ENCODE measurements at regions not wholly inside any gene's neighbourhood (a gene's known extent, or its start where the extent isn't known, plus 50 kb on each side); places are given as distances from the start of the nearest gene placed in this dataset.

DNA sequence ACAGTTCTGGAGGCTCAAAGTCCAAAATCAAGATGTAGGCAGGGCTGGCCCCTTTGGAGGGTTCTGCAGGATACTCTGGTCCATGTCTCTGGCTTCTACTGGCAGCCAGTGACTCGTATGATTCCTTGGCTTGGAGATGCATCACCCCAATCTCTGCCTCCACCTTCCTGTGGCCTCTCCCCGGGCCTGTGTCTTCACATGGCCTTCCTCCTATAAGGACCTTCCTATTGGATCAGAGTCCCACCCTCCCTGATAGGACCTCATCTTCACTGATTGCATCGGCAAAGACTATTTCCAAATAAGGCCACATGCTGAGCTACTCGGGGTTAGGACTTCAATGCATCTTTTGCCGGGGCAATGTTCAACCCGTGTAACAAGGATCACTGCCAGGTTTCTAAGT lies 509.0 kb downstream of the CD83 start:
- TF ChIP-seq, protein P1, sequence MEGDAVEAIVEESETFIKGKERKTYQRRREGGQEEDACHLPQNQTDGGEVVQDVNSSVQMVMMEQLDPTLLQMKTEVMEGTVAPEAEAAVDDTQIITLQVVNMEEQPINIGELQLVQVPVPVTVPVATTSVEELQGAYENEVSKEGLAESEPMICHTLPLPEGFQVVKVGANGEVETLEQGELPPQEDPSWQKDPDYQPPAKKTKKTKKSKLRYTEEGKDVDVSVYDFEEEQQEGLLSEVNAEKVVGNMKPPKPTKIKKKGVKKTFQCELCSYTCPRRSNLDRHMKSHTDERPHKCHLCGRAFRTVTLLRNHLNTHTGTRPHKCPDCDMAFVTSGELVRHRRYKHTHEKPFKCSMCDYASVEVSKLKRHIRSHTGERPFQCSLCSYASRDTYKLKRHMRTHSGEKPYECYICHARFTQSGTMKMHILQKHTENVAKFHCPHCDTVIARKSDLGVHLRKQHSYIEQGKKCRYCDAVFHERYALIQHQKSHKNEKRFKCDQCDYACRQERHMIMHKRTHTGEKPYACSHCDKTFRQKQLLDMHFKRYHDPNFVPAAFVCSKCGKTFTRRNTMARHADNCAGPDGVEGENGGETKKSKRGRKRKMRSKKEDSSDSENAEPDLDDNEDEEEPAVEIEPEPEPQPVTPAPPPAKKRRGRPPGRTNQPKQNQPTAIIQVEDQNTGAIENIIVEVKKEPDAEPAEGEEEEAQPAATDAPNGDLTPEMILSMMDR (IDR thresholded peaks at IDR 0.05) = no peak
- no peak for TF ChIP-seq CREB1 (CRISPR knock-in tag; IDR thresholded peaks at IDR 0.05)
- TF ChIP-seq ETV6 (CRISPR knock-in tag; IDR thresholded peaks at IDR 0.05) = no peak
- no peak for TF ChIP-seq ZBTB21 (CRISPR knock-in tag; IDR thresholded peaks at IDR 0.05; ENCODE audit: borderline replicate concordance)
